Neural progenitor cell (in vitro differentiated cells): ENCODE measurements at regions not wholly inside any gene's neighbourhood (a gene's known extent, or its start where the extent isn't known, plus 50 kb on each side); places are given as distances from the start of the nearest gene placed in this dataset.

Experiments
- DNase-seq: peaks from one replicate; pipeline ENCODE4 v3.0.0-alpha.2; 2016; ENCODE audit warnings: low spot score
- H2AFZ ChIP-seq: fragments of 200-600 bp; sonication (generic); replicated peaks from 2 replicates; pipeline ENCODE4 v1.6.1; 2016; ENCODE audit warnings: antibody characterized with exemption
- H3F3A ChIP-seq: fragments of 200-600 bp; sonication (generic); 2 replicates; pipeline ENCODE4 v1.6.1; 2016; ENCODE audit warnings: antibody characterized with exemption, low read depth
- H3K27ac ChIP-seq: fragments of 200-600 bp; sonication (generic); 2 replicates; pipeline ENCODE4 v1.5.1; 2016; ENCODE audit warnings: mild to moderate bottlenecking
- H3K27me3 ChIP-seq: fragments of 200-600 bp; sonication (generic); 2 replicates; pipeline ENCODE4 v1.6.1; 2016; ENCODE audit warnings: mild to moderate bottlenecking, moderate library complexity
- H3K36me3 ChIP-seq: fragments of 200-600 bp; sonication (generic); 2 replicates; pipeline ENCODE4 v1.5.1; 2016
- H3K4me1 ChIP-seq: fragments of 200-600 bp; sonication (generic); 2 replicates; pipeline ENCODE4 v1.6.1; 2016; ENCODE audit warnings: mixed run types
- H3K4me2 ChIP-seq: fragments of 200-600 bp; sonication (generic); 2 replicates; pipeline ENCODE4 v1.6.1; 2016
- H3K4me3 ChIP-seq: fragments of 200-600 bp; sonication (generic); 2 replicates; pipeline ENCODE4 v1.5.1; 2016
- H3K79me2 ChIP-seq: fragments of 200-600 bp; sonication (generic); 2 replicates; pipeline ENCODE4 v1.6.1; 2016; ENCODE audit warnings: low read depth
- H3K9ac ChIP-seq: fragments of 200-600 bp; sonication (generic); 2 replicates; pipeline ENCODE4 v1.6.1; 2016
- H3K9me3 ChIP-seq: fragments of 200-600 bp; sonication (generic); 2 replicates; pipeline ENCODE4 v1.5.1; 2016; ENCODE audit warnings: low read depth
- H4K20me1 ChIP-seq: fragments of 200-600 bp; sonication (generic); 2 replicates; pipeline ENCODE4 v1.6.1; 2016; ENCODE audit warnings: low read depth
- H3K27ac Mint-ChIP-seq: 3 replicates; pipeline ENCODE4 v1.8.0; 2021; ENCODE audit warnings: mixed read lengths
- H3K27me3 Mint-ChIP-seq: 2 replicates; pipeline ENCODE4 v1.8.0; 2022; ENCODE audit warnings: low read depth, mild to moderate bottlenecking, inconsistent platforms, moderate library complexity, mixed read lengths; ENCODE audit not compliant: insufficient read depth
- H3K36me3 Mint-ChIP-seq: 3 replicates; pipeline ENCODE4 v1.8.0; 2021; ENCODE audit warnings: mixed read lengths
- H3K4me1 Mint-ChIP-seq: 3 replicates; pipeline ENCODE4 v1.8.0; 2021; ENCODE audit warnings: mixed read lengths
- H3K4me3 Mint-ChIP-seq: 3 replicates; pipeline ENCODE4 v1.8.0; 2021; ENCODE audit warnings: mild to moderate bottlenecking, moderate library complexity, mixed read lengths
- H3K9me3 Mint-ChIP-seq: 3 replicates; pipeline ENCODE4 v1.8.0; 2020; ENCODE audit warnings: mixed read lengths
- CTCF ChIP-seq: fragments of 200-600 bp; sonication (generic); IDR thresholded peaks from 2 replicates; pipeline ENCODE4 v1.5.1; 2017; ENCODE audit warnings: antibody characterized with exemption, mild to moderate bottlenecking
- EZH2 ChIP-seq: fragments of 200-600 bp; sonication (generic); IDR thresholded peaks from 2 replicates; pipeline ENCODE4 v1.6.1; 2017; ENCODE audit warnings: antibody characterized with exemption, mild to moderate bottlenecking, moderate library complexity
- EZH2phosphoT487 ChIP-seq: fragments of 200-600 bp; sonication (generic); IDR thresholded peaks from 2 replicates; pipeline ENCODE4 v1.6.1; 2017; ENCODE audit warnings: antibody characterized with exemption

DNA sequence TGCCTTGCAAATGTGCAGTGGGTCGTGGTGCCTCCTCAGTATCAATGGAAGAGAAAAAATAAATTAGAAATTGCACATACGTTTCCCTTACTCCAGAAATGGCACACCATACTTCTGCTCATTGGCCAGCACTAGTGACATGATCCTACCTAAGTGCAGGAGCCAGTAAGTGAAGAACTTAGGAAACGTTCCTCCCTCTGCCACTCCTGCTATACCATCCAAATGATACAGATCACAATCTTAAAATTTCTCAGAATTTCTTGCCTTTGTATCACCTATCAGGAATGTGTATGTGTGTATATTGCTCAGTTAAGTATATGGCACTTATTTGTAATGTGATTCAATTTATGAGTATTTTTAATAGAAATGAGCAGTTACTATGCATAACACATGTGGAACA lies 237.0 kb upstream of the UBE2E3 start:
- Histone ChIP-seq H2AFZ (no peak overlapping the region), H3K9me3 (no peaks in the 10 kb centered on the region), H4K20me1 (no peaks in the 10 kb centered on the region), H3K4me3 (no peak overlapping the region), H3K27ac (no peak overlapping the region), H3K36me3 (no peaks in the 10 kb centered on the region), H3F3A (no peaks in the 10 kb centered on the region), H3K27me3 (no peaks in the 10 kb centered on the region), H3K4me1 (no peaks in the 10 kb centered on the region), H3K79me2 (no peaks in the 10 kb centered on the region), H3K9ac (no peak overlapping the region), H3K4me2 (no peak overlapping the region)
- H3K4me1 Mint-ChIP-seq, result no peaks in the 10 kb centered on the region
- peaks cover 3% of the 10 kb centered on the region for H3K9me3 Mint-ChIP-seq
- peaks cover 2% of the 10 kb centered on the region for H3K27me3 Mint-ChIP-seq
- H3K27ac Mint-ChIP-seq, result no peak overlapping the region
- H3K36me3 Mint-ChIP-seq, result no peaks in the 10 kb centered on the region
- H3K4me3 Mint-ChIP-seq, result no peak overlapping the region
- TF ChIP-seq CTCF (no peak), EZH2phosphoT487 (no peak), EZH2 (no peak)
- no peak for DNase-seq

- Histone ChIP-seq H4K20me1 (no peaks in the 10 kb centered on the region), H3K27me3 (no peaks in the 10 kb centered on the region), H2AFZ (no peak overlapping the region)
These were observed 237.6 kb upstream of the UBE2E3 start for GRCh38 chr2:180742801-180743200.

GRCh38 chr2:180739070-180739469 lies 241.3 kb upstream of the UBE2E3 start:
- Mint-ChIP-seq H3K36me3 (no peaks in the 10 kb centered on the region), H3K27ac (no peak overlapping the region), H3K9me3 (no peaks in the 10 kb centered on the region), H3K4me1 (peaks cover 3% of the 10 kb centered on the region), H3K27me3 (no peaks in the 10 kb centered on the region), H3K4me3 (no peak overlapping the region)
- no peak overlapping the region for H2AFZ ChIP-seq
- H3K9ac ChIP-seq, result no peak overlapping the region
- no peak for DNase-seq
- TF ChIP-seq EZH2phosphoT487 (no peak), EZH2 (no peak), CTCF (no peak)
- H3K27ac ChIP-seq, result no peak overlapping the region
- no peak overlapping the region for H3K4me3 ChIP-seq
- H3K4me2 ChIP-seq, result no peak overlapping the region
- no peaks in the 10 kb centered on the region for H3F3A ChIP-seq
- H3K27me3 ChIP-seq, result no peaks in the 10 kb centered on the region
- H3K9me3 ChIP-seq, result no peaks in the 10 kb centered on the region
- H3K4me1 ChIP-seq, result peaks cover 5% of the 10 kb centered on the region
- H3K79me2 ChIP-seq, result no peaks in the 10 kb centered on the region
- H3K36me3 ChIP-seq, result no peaks in the 10 kb centered on the region
- H4K20me1 ChIP-seq, result no peaks in the 10 kb centered on the region

More at GRCh38 chr2:180742801-180743200, 237.6 kb upstream of the UBE2E3 start:
- Mint-ChIP-seq H3K27ac (no peak overlapping the region), H3K27me3 (peaks cover 2% of the 10 kb centered on the region), H3K4me3 (no peak overlapping the region), H3K9me3 (peaks cover 3% of the 10 kb centered on the region), H3K4me1 (no peaks in the 10 kb centered on the region), H3K36me3 (no peaks in the 10 kb centered on the region)
- DNase-seq, result no peak
- Histone ChIP-seq H3K27ac (no peak overlapping the region), H3K36me3 (no peaks in the 10 kb centered on the region), H3K9ac (no peak overlapping the region), H3K4me1 (no peaks in the 10 kb centered on the region), H3K4me2 (no peak overlapping the region), H3K4me3 (no peak overlapping the region), H3K9me3 (no peaks in the 10 kb centered on the region), H3F3A (no peaks in the 10 kb centered on the region), H3K79me2 (no peaks in the 10 kb centered on the region)
- no peak for TF ChIP-seq EZH2

- H3F3A ChIP-seq, result no peaks in the 10 kb centered on the region
- no peak overlapping the region for H2AFZ ChIP-seq
- H3K27ac ChIP-seq, result no peak overlapping the region
- DNase-seq, result no peak
- H3K9me3 ChIP-seq, result no peaks in the 10 kb centered on the region
- no peak overlapping the region for H3K27ac Mint-ChIP-seq
- no peak overlapping the region for H3K4me3 Mint-ChIP-seq
- TF ChIP-seq EZH2phosphoT487 (no peak), CTCF (no peak), EZH2 (no peak)
- H3K36me3 Mint-ChIP-seq, result no peaks in the 10 kb centered on the region
- no peak overlapping the region for H3K9ac ChIP-seq
- no peaks in the 10 kb centered on the region for H3K27me3 ChIP-seq
- H3K4me3 ChIP-seq, result no peak overlapping the region
- no peak overlapping the region for H3K4me2 ChIP-seq
- H3K9me3 Mint-ChIP-seq, result no peaks in the 10 kb centered on the region
- no peaks in the 10 kb centered on the region for H3K27me3 Mint-ChIP-seq
- peaks cover 5% of the 10 kb centered on the region for H3K4me1 Mint-ChIP-seq
- peaks cover 5% of the 10 kb centered on the region for H3K4me1 ChIP-seq
- H3K36me3 ChIP-seq, result no peaks in the 10 kb centered on the region
- H4K20me1 ChIP-seq, result no peaks in the 10 kb centered on the region
- no peaks in the 10 kb centered on the region for H3K79me2 ChIP-seq
These were observed 244.6 kb upstream of the UBE2E3 start for GRCh38 chr2:180735799-180736198.
